SK-N-SH (cell line): ENCODE measurements at regions not wholly inside any gene's neighbourhood (a gene's known extent, or its start where the extent isn't known, plus 50 kb on each side); places are given as distances from the start of the nearest gene placed in this dataset.

Source experiments
- CTCF ChIA-PET: fragments of 300-600, 350-600 bp; formaldehyde crosslinking; extraction: SDS; loops from one replicate; lab custom pipeline; 2021; lab: Yijun Ruan, JAX
- POLR2A ChIA-PET: fragments of 350-600 bp; sonication (Branson Sonifier 250); formaldehyde crosslinking; extraction: SDS; loops from one replicate; lab custom pipeline; 2020; ENCODE audit warnings: antibody characterized with exemption, inconsistent platforms; lab: Yijun Ruan, JAX
- DNase-seq: peaks from one replicate; pipeline ENCODE4 v3.0.0; 2012
- H2AFZ ChIP-seq: fragments of 200-600 bp; sonication (generic); 2 replicates; pipeline ENCODE4 v1.8.1; 2016; ENCODE audit warnings: antibody characterized with exemption, mild to moderate bottlenecking, low read depth
- H3F3A ChIP-seq: fragments of 200-600 bp; sonication (generic); replicated peaks from 2 replicates; pipeline ENCODE3; 2016; ENCODE audit warnings: antibody characterized with exemption, mild to moderate bottlenecking; ENCODE audit not compliant: insufficient read depth
- H3K27ac ChIP-seq, 2 experiments: fragments of 200-500 bp in 1 of 2; fragments of 200-600 bp in 1 of 2; sonication (Bioruptor generic) in 1 of 2; sonication (generic), shearing (Covaris generic) in 1 of 2; 2 replicates each; pipeline versions ENCODE4 v1.5.1 to v1.6.1; 2014 to 2016; ENCODE audit warnings: low read depth in 2 of 2, inconsistent platforms in 1 of 2, low read length in 1 of 2, mild to moderate bottlenecking in 1 of 2, mixed read lengths in 1 of 2
- H3K27me3 ChIP-seq: fragments of 200-600 bp; sonication (generic), shearing (Covaris generic); 2 replicates; pipeline ENCODE4 v1.6.1; 2016; ENCODE audit warnings: mixed run types; ENCODE audit not compliant: insufficient read depth
- H3K36me3 ChIP-seq, 2 experiments: fragments of 200-500 bp in 1 of 2; fragments of 200-600 bp in 1 of 2; sonication (Bioruptor generic) in 1 of 2; sonication (generic) in 1 of 2; replicated peaks in 1 of 2; 2 replicates each; pipeline versions ENCODE3 to v1.5.1; 2014 to 2016; ENCODE audit warnings: low read length in 1 of 2, mild to moderate bottlenecking in 1 of 2; ENCODE audit not compliant: insufficient read depth in 2 of 2, control insufficient read depth in 1 of 2
- H3K4me1 ChIP-seq, 2 experiments: fragments of 200-500 bp in 1 of 2; fragments of 200-600 bp in 1 of 2; sonication (Bioruptor generic) in 1 of 2; sonication (generic), shearing (Covaris generic) in 1 of 2; 2 replicates each; pipeline versions ENCODE4 v1.5.1 to v1.6.1; 2014 to 2016; ENCODE audit warnings: low read depth in 1 of 2, low read length in 1 of 2, mixed run types in 1 of 2; ENCODE audit not compliant: insufficient read depth in 2 of 2, control insufficient read depth in 1 of 2
- H3K4me2 ChIP-seq: fragments of 200-600 bp; sonication (generic), shearing (Covaris generic); 2 replicates; pipeline ENCODE4 v1.6.1; 2017; ENCODE audit warnings: mixed run types
- H3K4me3 ChIP-seq, 2 experiments: fragments of 200-500 bp in 1 of 2; fragments of 200-600 bp in 1 of 2; sonication (Bioruptor generic) in 1 of 2; sonication (generic), shearing (Covaris generic) in 1 of 2; 2 replicates each; pipeline versions ENCODE4 v1.5.1 to v1.8.1; 2014 to 2016; ENCODE audit warnings: low read depth in 2 of 2, inconsistent platforms in 1 of 2, low read length in 1 of 2, mild to moderate bottlenecking in 1 of 2, mixed read lengths in 1 of 2, moderate library complexity in 1 of 2
- H3K79me2 ChIP-seq: fragments of 200-600 bp; sonication (generic); 2 replicates; pipeline ENCODE4 v1.8.1; 2017; ENCODE audit warnings: mild to moderate bottlenecking; ENCODE audit not compliant: insufficient read depth
- H3K9ac ChIP-seq: fragments of 200-600 bp; sonication (generic); 2 replicates; pipeline ENCODE4 v1.6.1; 2017; ENCODE audit warnings: mixed run types
- H3K9me2 ChIP-seq: fragments of 200-600 bp; sonication (generic); 2 replicates; pipeline ENCODE4 v1.6.1; 2017; ENCODE audit warnings: mixed run types
- H3K9me3 ChIP-seq: fragments of 200-600 bp; sonication (generic); 2 replicates; pipeline ENCODE4 v1.6.1; 2017; ENCODE audit warnings: mixed run types, mild to moderate bottlenecking, moderate library complexity
- H4K20me1 ChIP-seq: fragments of 200-600 bp; sonication (generic); 2 replicates; pipeline ENCODE4 v1.6.1; 2017; ENCODE audit warnings: mild to moderate bottlenecking, mixed run types; ENCODE audit not compliant: insufficient read depth
- ELF1 ChIP-seq: IDR thresholded peaks from 2 replicates; pipeline ENCODE4 v1.4.0; 2012
- EP300 ChIP-seq, 2 experiments: IDR thresholded peaks; 2 replicates each; pipeline versions ENCODE4 v1.4.0 to v1.6.1; 2012; ENCODE audit warnings: borderline replicate concordance in 1 of 2, low read depth in 1 of 2, low read length in 1 of 2
- EZH2phosphoT487 ChIP-seq: fragments of 200-600 bp; sonication (generic); IDR thresholded peaks from 2 replicates; pipeline ENCODE4 v1.6.1; 2017; ENCODE audit warnings: low read depth, mixed run types, mild to moderate bottlenecking, antibody characterized with exemption, moderate library complexity, borderline replicate concordance
- FOXM1 ChIP-seq: IDR thresholded peaks from 2 replicates; pipeline ENCODE4 v1.4.0; 2012; ENCODE audit warnings: low read depth, mild to moderate bottlenecking
- GATA2 ChIP-seq: sonication (generic); formaldehyde crosslinking; IDR thresholded peaks from 2 replicates; pipeline ENCODE4 v1.5.0; 2020; ENCODE audit warnings: mild to moderate bottlenecking, missing genetic modification reagents
- IRF3 ChIP-seq: fragments of 150-350 bp; IDR thresholded peaks from 2 replicates; pipeline ENCODE4 v1.6.1; 2016; ENCODE audit warnings: mild to moderate bottlenecking, low read depth, low read length
- JUND ChIP-seq: IDR thresholded peaks from 2 replicates; pipeline ENCODE4 v1.4.0; 2012
- MAX ChIP-seq: IDR thresholded peaks from 2 replicates; pipeline ENCODE4 v1.4.0; 2012; ENCODE audit warnings: low read depth
- NFIC ChIP-seq: IDR thresholded peaks from 2 replicates; pipeline ENCODE4 v1.4.0; 2012; ENCODE audit warnings: borderline replicate concordance
- NRF1 ChIP-seq: IDR thresholded peaks from 2 replicates; pipeline ENCODE4 v1.6.1; 2012; ENCODE audit warnings: low read depth, mild to moderate bottlenecking, low read length
- POLR2AphosphoS5 ChIP-seq: IDR thresholded peaks from 2 replicates; pipeline ENCODE4 v1.6.1; 2012; ENCODE audit warnings: low read depth, low read length
- RAD21 ChIP-seq: IDR thresholded peaks from 2 replicates; pipeline ENCODE4 v1.6.1; 2012; ENCODE audit warnings: mild to moderate bottlenecking, low read length
- RCOR1 ChIP-seq: fragments of 150-350 bp; IDR thresholded peaks from 2 replicates; pipeline ENCODE4 v1.6.1; 2017; ENCODE audit warnings: antibody characterized with exemption, low read length
- REST ChIP-seq: IDR thresholded peaks from 2 replicates; pipeline ENCODE4 v1.6.1; 2012; ENCODE audit warnings: mild to moderate bottlenecking, low read depth, low read length, moderate library complexity
- SIN3A ChIP-seq: IDR thresholded peaks from 2 replicates; pipeline ENCODE4 v1.6.1; 2012; ENCODE audit warnings: low read depth, mild to moderate bottlenecking, low read length, moderate library complexity, borderline replicate concordance
- SMC3 ChIP-seq: IDR thresholded peaks from 2 replicates; pipeline ENCODE4 v1.6.1; 2012; ENCODE audit warnings: low read depth, low read length, improper control_type of control experiment
- TAF1 ChIP-seq: IDR thresholded peaks from 2 replicates; pipeline ENCODE4 v1.6.1; 2012; ENCODE audit warnings: low read depth, mild to moderate bottlenecking, low read length, moderate library complexity, borderline replicate concordance
- TCF12 ChIP-seq: IDR thresholded peaks from 2 replicates; pipeline ENCODE4 v1.4.0; 2012
- TEAD4 ChIP-seq: IDR thresholded peaks from 2 replicates; pipeline ENCODE4 v1.4.0; 2012; ENCODE audit warnings: mild to moderate bottlenecking, borderline replicate concordance; ENCODE audit not compliant: insufficient read depth
- USF2 ChIP-seq: fragments of 150-350 bp; IDR thresholded peaks from 2 replicates; pipeline ENCODE4 v1.6.1; 2017; ENCODE audit warnings: antibody characterized with exemption, low read length, low read depth, borderline replicate concordance
- WGBS: methylation state at CpG from one replicate; pipeline ENCODE4 v1.1.6; 2017; ENCODE audit warnings: low lambda C conversion rate; 5-methylcytosine and 5-hydroxymethylcytosine counted together

GRCh38 chr14:37678916-37679315 lies 83.5 kb downstream of the TTC6 start:
- Histone ChIP-seq H3K27me3 (no peaks in the 10 kb centered on the region), H3K4me2 (no peak overlapping the region), H4K20me1 (no peaks in the 10 kb centered on the region), H2AFZ (no peak overlapping the region), H3K4me3 (no peak overlapping the region), H3K9me3 (no peaks in the 10 kb centered on the region), H3K4me1 (no peaks in the 10 kb centered on the region), H3K9me2 (no peaks in the 10 kb centered on the region), H3K36me3 (no peaks in the 10 kb centered on the region), H3K79me2 (no peaks in the 10 kb centered on the region), H3F3A (no peaks in the 10 kb centered on the region), H3K27ac (no peak overlapping the region), H3K9ac (no peak overlapping the region)
- no peak for DNase-seq
- ChIA-PET CTCF (no interaction called here), POLR2A (no interaction called here)
- WGBS = 36% methylated on average over 3 of the region's 3 CpGs
- TF ChIP-seq NRF1 (no peak), POLR2AphosphoS5 (no peak), SIN3A (no peak), RCOR1 (no peak), TCF12 (no peak), GATA2 (CRISPR knock-in tag) (no peak), EZH2phosphoT487 (no peak), EP300 (IDR thresholded peaks at IDR 0.05; ENCODE audit: borderline replicate concordance in 1 of 2, low read depth in 1 of 2, low read length in 1 of 2) (no peak), TEAD4 (no peak), ELF1 (no peak), TAF1 (no peak), REST (no peak), RAD21 (no peak), MAX (no peak), IRF3 (no peak), SMC3 (no peak), USF2 (no peak), NFIC (no peak), JUND (no peak), FOXM1 (no peak)
